DND-41 (cell line): ENCODE measurements at regions not wholly inside any gene's neighbourhood (a gene's known extent, or its start where the extent isn't known, plus 50 kb on each side); places are given as distances from the start of the nearest gene placed in this dataset.

Experiments used
- ATAC-seq: fragments of 200-7000 bp; cut with Tn5 transposase; 3 replicates; pipeline ENCODE4 v1.9.1; 2021; ENCODE audit warnings: low read depth; ENCODE audit not compliant: insufficient read depth
- DNase-seq: peaks from one replicate; pipeline ENCODE4 v3.0.0-alpha.2; 2020
- H2AFZ ChIP-seq: 2 replicates; pipeline ENCODE4 v1.6.0; 2012; ENCODE audit warnings: low read depth, low read length
- H3K27ac ChIP-seq: 2 replicates; pipeline ENCODE4 v1.5.1; 2012; ENCODE audit warnings: low read length, inconsistent platforms
- H3K27me3 ChIP-seq: fragments of 200-600 bp; sonication (generic); 2 replicates; pipeline ENCODE4 v1.6.0; 2012; ENCODE audit warnings: low read length, mild to moderate bottlenecking, inconsistent platforms; ENCODE audit not compliant: insufficient read depth, poor library complexity
- H3K36me3 ChIP-seq: 2 replicates; pipeline ENCODE4 v1.5.1; 2012; ENCODE audit warnings: low read length, inconsistent platforms; ENCODE audit not compliant: insufficient read depth
- H3K4me1 ChIP-seq: 2 replicates; pipeline ENCODE4 v1.5.1; 2012; ENCODE audit warnings: mild to moderate bottlenecking, low read length; ENCODE audit not compliant: insufficient read depth
- H3K4me2 ChIP-seq: 2 replicates; pipeline ENCODE4 v1.6.0; 2012; ENCODE audit warnings: mild to moderate bottlenecking, moderate library complexity, low read length, inconsistent platforms; ENCODE audit not compliant: insufficient read depth
- H3K4me3 ChIP-seq, 2 experiments: fragments of 200-600 bp in 1 of 2; shearing (Covaris generic) in 1 of 2; 2 replicates each; pipeline ENCODE4 v1.5.1; 2012 to 2016; ENCODE audit warnings: inconsistent platforms in 2 of 2, low read length in 2 of 2, mild to moderate bottlenecking in 2 of 2, low read depth in 1 of 2, moderate library complexity in 1 of 2
- H3K79me2 ChIP-seq: 2 replicates; pipeline ENCODE4 v1.6.0; 2012; ENCODE audit warnings: low read length, inconsistent platforms; ENCODE audit not compliant: insufficient read depth
- H3K9ac ChIP-seq: 2 replicates; pipeline ENCODE4 v1.6.0; 2012; ENCODE audit warnings: low read depth, mild to moderate bottlenecking, inconsistent platforms, low read length, moderate library complexity
- H3K9me3 ChIP-seq: 2 replicates; pipeline ENCODE4 v1.5.1; 2012; ENCODE audit warnings: low read length, moderate library complexity, mild to moderate bottlenecking, inconsistent platforms; ENCODE audit not compliant: insufficient read depth, severe bottlenecking
- H4K20me1 ChIP-seq: 2 replicates; pipeline ENCODE4 v1.6.0; 2012; ENCODE audit warnings: low read length; ENCODE audit not compliant: insufficient read depth
- EZH2 ChIP-seq: IDR thresholded peaks from 3 replicates; pipeline ENCODE4 v1.6.1; 2012; ENCODE audit warnings: borderline replicate concordance, low read depth, mild to moderate bottlenecking, moderate library complexity, low read length, inconsistent platforms; ENCODE audit not compliant: severe bottlenecking
- TF ChIP-seq, protein P1 (sequence below): IDR thresholded peaks from 2 replicates; pipeline ENCODE4 v1.5.1; 2012; ENCODE audit warnings: borderline replicate concordance, low read length, moderate library complexity, mild to moderate bottlenecking; ENCODE audit not compliant: poor library complexity, severe bottlenecking; ENCODE audit errors: extremely low read depth

DNA sequence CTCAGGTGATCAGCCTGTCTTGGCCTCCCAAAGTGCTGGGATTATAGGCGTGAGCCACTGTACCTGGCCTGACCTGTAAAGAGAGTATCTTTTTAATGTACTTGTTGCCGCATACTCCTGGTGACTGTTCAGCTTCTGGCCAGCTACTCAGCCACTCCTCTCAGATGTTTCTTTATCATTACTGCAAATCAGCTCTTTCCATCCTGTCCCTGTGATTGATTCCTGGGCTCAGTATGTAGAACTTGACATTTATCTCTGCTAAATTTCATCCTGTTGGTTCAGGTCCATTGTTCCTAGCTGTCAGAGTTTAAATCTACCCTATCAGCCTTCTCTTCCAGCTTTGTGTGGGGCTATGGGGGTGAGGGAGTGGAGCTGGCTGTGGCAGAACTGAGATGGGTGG lies 211.5 kb upstream of the ASIC2 start:
- no peaks in the 10 kb centered on the region for H3K79me2 ChIP-seq
- H2AFZ ChIP-seq, result no peak overlapping the region
- no peak overlapping the region for H3K27ac ChIP-seq
- H3K27me3 ChIP-seq, result no peaks in the 10 kb centered on the region
- no peak overlapping the region for H3K9ac ChIP-seq
- no peak for ATAC-seq
- TF ChIP-seq EZH2, result no peak
- TF ChIP-seq, protein P1, sequence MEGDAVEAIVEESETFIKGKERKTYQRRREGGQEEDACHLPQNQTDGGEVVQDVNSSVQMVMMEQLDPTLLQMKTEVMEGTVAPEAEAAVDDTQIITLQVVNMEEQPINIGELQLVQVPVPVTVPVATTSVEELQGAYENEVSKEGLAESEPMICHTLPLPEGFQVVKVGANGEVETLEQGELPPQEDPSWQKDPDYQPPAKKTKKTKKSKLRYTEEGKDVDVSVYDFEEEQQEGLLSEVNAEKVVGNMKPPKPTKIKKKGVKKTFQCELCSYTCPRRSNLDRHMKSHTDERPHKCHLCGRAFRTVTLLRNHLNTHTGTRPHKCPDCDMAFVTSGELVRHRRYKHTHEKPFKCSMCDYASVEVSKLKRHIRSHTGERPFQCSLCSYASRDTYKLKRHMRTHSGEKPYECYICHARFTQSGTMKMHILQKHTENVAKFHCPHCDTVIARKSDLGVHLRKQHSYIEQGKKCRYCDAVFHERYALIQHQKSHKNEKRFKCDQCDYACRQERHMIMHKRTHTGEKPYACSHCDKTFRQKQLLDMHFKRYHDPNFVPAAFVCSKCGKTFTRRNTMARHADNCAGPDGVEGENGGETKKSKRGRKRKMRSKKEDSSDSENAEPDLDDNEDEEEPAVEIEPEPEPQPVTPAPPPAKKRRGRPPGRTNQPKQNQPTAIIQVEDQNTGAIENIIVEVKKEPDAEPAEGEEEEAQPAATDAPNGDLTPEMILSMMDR, result no peak
- H3K4me3 ChIP-seq, result no peak overlapping the region
- H3K4me1 ChIP-seq, result no peaks in the 10 kb centered on the region
- no peaks in the 10 kb centered on the region for H3K36me3 ChIP-seq
- H4K20me1 ChIP-seq, result no peaks in the 10 kb centered on the region
- DNase-seq, result no peak
- H3K4me2 ChIP-seq, result no peak overlapping the region
- H3K9me3 ChIP-seq, result no peaks in the 10 kb centered on the region

DNA sequence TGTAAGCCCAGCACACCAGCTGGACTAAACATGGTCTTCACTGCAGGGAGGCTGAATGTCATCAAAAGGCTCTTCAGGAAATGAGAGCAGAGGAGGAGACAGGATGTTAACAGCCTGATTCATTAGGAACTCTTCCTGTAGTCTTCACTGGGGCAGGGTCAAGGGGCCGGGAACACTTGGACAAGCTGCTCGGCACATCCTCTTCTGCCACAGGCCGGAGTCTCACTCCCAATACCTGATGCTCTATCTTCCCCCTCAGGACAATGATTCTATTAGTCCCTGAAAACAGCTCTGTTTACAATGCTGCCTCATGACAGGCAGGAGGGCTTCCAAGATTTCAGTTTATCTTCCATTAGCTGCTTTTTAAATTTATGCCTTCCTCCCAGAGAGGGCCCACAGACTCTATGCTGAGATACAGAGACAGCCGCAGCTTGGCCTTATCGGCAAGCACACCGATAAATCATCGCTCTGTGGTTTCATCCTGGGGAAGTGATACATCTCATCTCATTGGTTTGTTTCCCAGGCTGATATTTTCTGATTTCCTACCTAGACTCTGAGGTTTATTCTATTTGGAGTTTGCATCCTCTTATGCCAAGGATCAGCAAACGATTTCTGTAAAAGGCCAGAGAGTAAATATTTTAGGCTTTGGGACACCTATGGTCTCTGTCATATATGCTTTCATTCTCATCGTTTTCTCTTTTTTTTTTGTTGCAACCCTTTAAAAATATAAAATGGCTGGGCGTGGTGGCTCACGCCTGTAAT lies 214.0 kb upstream of the ASIC2 start:
- Histone ChIP-seq H4K20me1 (no peaks in the 10 kb centered on the region), H3K4me3 (no peak overlapping the region), H3K36me3 (no peaks in the 10 kb centered on the region), H3K4me1 (no peaks in the 10 kb centered on the region), H3K9ac (no peak overlapping the region), H2AFZ (no peak overlapping the region), H3K4me2 (no peak overlapping the region), H3K27me3 (no peaks in the 10 kb centered on the region), H3K79me2 (no peaks in the 10 kb centered on the region), H3K9me3 (no peaks in the 10 kb centered on the region), H3K27ac (no peak overlapping the region)
- no peak for TF ChIP-seq EZH2
- TF ChIP-seq, protein P1, result no peak
- no peak for ATAC-seq
- no peak for DNase-seq

DNA sequence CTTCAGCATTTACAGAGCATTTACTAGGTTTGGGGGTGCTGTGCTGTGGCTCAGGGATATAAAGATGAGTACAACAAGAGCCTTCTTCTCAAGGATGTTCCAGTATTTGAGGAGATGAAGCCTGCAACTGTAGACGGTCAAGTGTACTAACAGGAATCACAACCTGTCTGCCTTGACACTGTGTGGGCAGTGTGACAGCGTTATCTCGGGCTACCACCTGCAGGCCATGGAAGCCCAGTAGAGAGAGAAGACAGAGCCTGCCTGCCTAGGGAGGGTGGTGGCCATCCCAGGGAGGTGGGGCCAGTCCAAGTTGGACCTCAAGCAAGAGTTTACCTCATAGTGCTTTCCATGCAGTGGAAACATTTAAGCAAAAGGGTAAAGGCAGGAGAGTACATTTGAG lies 215.1 kb upstream of the ASIC2 start:
- ATAC-seq (no peak), DNase-seq (no peak)
- Histone ChIP-seq H3K4me3 (no peak overlapping the region), H3K9ac (no peak overlapping the region), H3K27me3 (no peaks in the 10 kb centered on the region), H3K9me3 (no peaks in the 10 kb centered on the region), H3K4me1 (no peaks in the 10 kb centered on the region), H3K27ac (no peak overlapping the region), H3K36me3 (no peaks in the 10 kb centered on the region), H2AFZ (no peak overlapping the region), H4K20me1 (no peaks in the 10 kb centered on the region), H3K4me2 (no peak overlapping the region), H3K79me2 (no peaks in the 10 kb centered on the region)
- no peak for TF ChIP-seq EZH2
- TF ChIP-seq, protein P1, result no peak
